ENCODE measurements at regions not wholly inside any gene's neighbourhood (a gene's known extent, or its start where the extent isn't known, plus 50 kb on each side); places are given as distances from the start of the nearest gene placed in this dataset.

GRCh38 chr3:74824366-74824765 is 209.9 kb upstream of the CNTN3 start:
- no peaks in the 10 kb centered on the region for H3K27me3 ChIP-seq
- no peak for TF ChIP-seq POLR2A (IDR thresholded peaks at IDR 0.05)
- TF ChIP-seq CTCF (IDR thresholded peaks at IDR 0.05) = no peak
- DNase-seq (no peak), ATAC-seq (no peak)
- intact Hi-C loops (cut with DNase I) = no loop called here
- 75 to 80% methylated on average over 1 to 4 of the region's 4 CpGs for WGBS, 2 donors
- H3K4me1 ChIP-seq = no peaks in the 10 kb centered on the region
- no peaks in the 10 kb centered on the region for H3K36me3 ChIP-seq (replicated peaks in 1 of 2; ENCODE audit: insufficient read depth in 1 of 2, low read depth in 2 of 2)
- no peak overlapping the region for H3K4me3 ChIP-seq
- no peak overlapping the region for H3K27ac ChIP-seq
- H3K9me3 ChIP-seq = no peaks in the 10 kb centered on the region

- DNase-seq (no peak), ATAC-seq (no peak)
- Histone ChIP-seq H3K4me3 (no peak overlapping the region), H3K27me3 (no peaks in the 10 kb centered on the region), H3K4me1 (no peaks in the 10 kb centered on the region), H3K9me3 (no peaks in the 10 kb centered on the region), H3K36me3 (replicated peaks in 1 of 2; ENCODE audit: insufficient read depth in 1 of 2, low read depth in 2 of 2) (no peaks in the 10 kb centered on the region), H3K27ac (no peak overlapping the region)
- TF ChIP-seq POLR2A (IDR thresholded peaks at IDR 0.05) = no peak
- no peak for TF ChIP-seq CTCF (IDR thresholded peaks at IDR 0.05)
- 60 to 65% methylated on average over 3 of the region's 3 CpGs for WGBS, 2 donors
- intact Hi-C loops (cut with DNase I) = no loop called here
Observed at GRCh38 chr3:74814181-74814580, 199.7 kb upstream of the CNTN3 start.

GRCh38 chr3:74812756-74813155 is 198.3 kb upstream of the CNTN3 start:
- ATAC-seq (no peak), DNase-seq (no peak)
- no peak overlapping the region for H3K4me3 ChIP-seq
- intact Hi-C loops (cut with DNase I) = no loop called here
- 66 to 77% methylated on average over 3 of the region's 3 CpGs for WGBS, 2 donors
- no peaks in the 10 kb centered on the region for H3K27me3 ChIP-seq
- no peak for TF ChIP-seq CTCF (IDR thresholded peaks at IDR 0.05)
- TF ChIP-seq POLR2A (IDR thresholded peaks at IDR 0.05) = no peak
- no peaks in the 10 kb centered on the region for H3K4me1 ChIP-seq
- no peak overlapping the region for H3K27ac ChIP-seq
- H3K9me3 ChIP-seq = no peaks in the 10 kb centered on the region
- no peaks in the 10 kb centered on the region for H3K36me3 ChIP-seq (replicated peaks in 1 of 2; ENCODE audit: insufficient read depth in 1 of 2, low read depth in 2 of 2)

GRCh38 chr3:74808506-74809275 is 194.2 kb upstream of the CNTN3 start:
- DNase-seq (no peak), ATAC-seq (no peak)
- no peaks in the 10 kb centered on the region for H3K4me1 ChIP-seq
- H3K27me3 ChIP-seq = no peaks in the 10 kb centered on the region
- TF ChIP-seq CTCF (IDR thresholded peaks at IDR 0.05) (no peak), POLR2A (IDR thresholded peaks at IDR 0.05) (no peak)
- no peaks in the 10 kb centered on the region for H3K36me3 ChIP-seq (replicated peaks in 1 of 2; ENCODE audit: insufficient read depth in 1 of 2, low read depth in 2 of 2)
- 26 to 54% methylated on average over 1 of the region's 1 CpG for WGBS, 2 donors
- no peak overlapping the region for H3K4me3 ChIP-seq
- intact Hi-C loops (cut with DNase I) = no loop called here
- no peaks in the 10 kb centered on the region for H3K9me3 ChIP-seq
- no peak overlapping the region for H3K27ac ChIP-seq

- 28 to 30% methylated on average over 2 of the region's 2 CpGs for WGBS, 2 donors
Observed at GRCh38 chr3:74801924-74802323, 187.5 kb upstream of the CNTN3 start.

More at GRCh38 chr3:74801924-74802323, 187.5 kb upstream of the CNTN3 start:
- Histone ChIP-seq H3K27me3 (no peaks in the 10 kb centered on the region), H3K9me3 (no peaks in the 10 kb centered on the region), H3K4me1 (no peaks in the 10 kb centered on the region), H3K4me3 (no peak overlapping the region), H3K36me3 (replicated peaks in 1 of 2; ENCODE audit: insufficient read depth in 1 of 2, low read depth in 2 of 2) (no peaks in the 10 kb centered on the region), H3K27ac (no peak overlapping the region)
- DNase-seq (no peak), ATAC-seq (no peak)
- intact Hi-C loops (cut with DNase I) = no loop called here
- TF ChIP-seq POLR2A (IDR thresholded peaks at IDR 0.05) = no peak
- TF ChIP-seq CTCF (IDR thresholded peaks at IDR 0.05) = no peak

Data from body of pancreas (tissue), 4 donors.